CD14-positive monocyte (primary cell): ENCODE measurements at regions not wholly inside any gene's neighbourhood (a gene's known extent, or its start where the extent isn't known, plus 50 kb on each side); places are given as distances from the start of the nearest gene placed in this dataset.

ENCODE experiments used
- DNase-seq, 3 donors: peaks; one replicate each; pipeline ENCODE4 v3.0.0-alpha.2; 2011 to 2022
- H2AFZ ChIP-seq: 2 replicates; pipeline ENCODE4 v1.6.0; 2012; ENCODE audit warnings: mild to moderate bottlenecking, low read depth, low read length, inconsistent platforms; ENCODE audit not compliant: insufficient read depth, poor library complexity, severe bottlenecking
- H3K27ac ChIP-seq, 2 donors: 1 replicate in 1 of 2; 2 replicates in 1 of 2; pipeline ENCODE4 v1.5.1; 2012 to 2013; ENCODE audit warnings: low read length in 2 of 2, control low read depth in 1 of 2, inconsistent platforms in 1 of 2, low read depth in 1 of 2, mild to moderate bottlenecking in 1 of 2
- H3K27me3 ChIP-seq, 2 donors: one replicate each; pipeline versions ENCODE4 v1.6.0 to v1.6.1; 2011 to 2013; ENCODE audit warnings: low read length in 2 of 2; ENCODE audit not compliant: control insufficient read depth in 2 of 2, insufficient read depth in 2 of 2
- H3K36me3 ChIP-seq, 2 donors: replicated peaks in 1 of 2; 1 replicate in 1 of 2; 2 replicates in 1 of 2; pipeline versions ENCODE4 v1.5.1 to v1.6.1; 2012 to 2013; ENCODE audit warnings: low read length in 2 of 2, control low read depth in 1 of 2, inconsistent platforms in 1 of 2, mild to moderate bottlenecking in 1 of 2; ENCODE audit not compliant: insufficient read depth in 2 of 2, control insufficient read depth in 1 of 2
- H3K4me1 ChIP-seq, 2 donors: 1 replicate in 1 of 2; 2 replicates in 1 of 2; pipeline versions ENCODE4 v1.5.1 to v1.6.1; 2012 to 2013; ENCODE audit warnings: low read length in 2 of 2, control low read depth in 1 of 2, inconsistent platforms in 1 of 2, mild to moderate bottlenecking in 1 of 2, moderate library complexity in 1 of 2; ENCODE audit not compliant: insufficient read depth in 2 of 2, control insufficient read depth in 1 of 2
- H3K4me2 ChIP-seq: replicated peaks from 2 replicates; pipeline ENCODE3; 2012; ENCODE audit warnings: low read length, moderate library complexity, mild to moderate bottlenecking; ENCODE audit not compliant: poor library complexity, severe bottlenecking; ENCODE audit errors: extremely low read depth
- H3K4me3 ChIP-seq, 3 experiments: fragments of 200-600 bp in 1 of 3; sonication (generic) in 1 of 3; replicated peaks in 1 of 3; 1 replicate in 2 of 3; 2 replicates in 1 of 3; pipeline ENCODE4 v1.5.1; 2011 to 2013; ENCODE audit warnings: low read length in 3 of 3, mild to moderate bottlenecking in 3 of 3, control low read depth in 2 of 3, low read depth in 2 of 3, inconsistent platforms in 1 of 3, moderate library complexity in 1 of 3
- H3K79me2 ChIP-seq: 2 replicates; pipeline ENCODE4 v1.6.0; 2012; ENCODE audit warnings: mild to moderate bottlenecking, control low read depth, inconsistent platforms, low read length, moderate library complexity; ENCODE audit not compliant: insufficient read depth
- H3K9ac ChIP-seq: 2 replicates; pipeline ENCODE4 v1.6.0; 2017; ENCODE audit warnings: low read length, mild to moderate bottlenecking; ENCODE audit not compliant: insufficient read depth, poor library complexity, severe bottlenecking
- H3K9me3 ChIP-seq, 2 donors: replicated peaks in 1 of 2; 1 replicate in 1 of 2; 2 replicates in 1 of 2; pipeline versions ENCODE4 v1.5.1 to v1.6.1; 2012 to 2013; ENCODE audit warnings: low read length in 2 of 2, control low read depth in 1 of 2; ENCODE audit not compliant: control insufficient read depth in 1 of 2, insufficient read depth in 1 of 2
- H4K20me1 ChIP-seq: 2 replicates; pipeline ENCODE4 v1.6.0; 2012; ENCODE audit warnings: mild to moderate bottlenecking, low read length, control low read depth, moderate library complexity; ENCODE audit not compliant: insufficient read depth
- H3K27ac Mint-ChIP-seq, 7 donors: one replicate each; pipeline ENCODE4 v1.8.0; 2020; ENCODE audit warnings: mild to moderate bottlenecking in 7 of 7, mixed read lengths in 7 of 7, moderate library complexity in 6 of 7, inconsistent platforms in 2 of 7
- H3K27me3 Mint-ChIP-seq, 3 donors: one replicate each; pipeline ENCODE4 v1.8.0; 2021 to 2022; ENCODE audit warnings: low read depth in 3 of 3, mild to moderate bottlenecking in 3 of 3, mixed read lengths in 3 of 3, moderate library complexity in 3 of 3, inconsistent platforms in 1 of 3
- H3K36me3 Mint-ChIP-seq, 2 donors: one replicate each; pipeline ENCODE4 v1.8.0; 2020; ENCODE audit warnings: mixed read lengths in 2 of 2, inconsistent platforms in 1 of 2, mild to moderate bottlenecking in 1 of 2
- H3K4me1 Mint-ChIP-seq: one replicate; pipeline ENCODE4 v1.8.0; 2020; ENCODE audit warnings: mild to moderate bottlenecking, mixed read lengths
- H3K4me3 Mint-ChIP-seq, 2 donors: one replicate each; pipeline ENCODE4 v1.8.0; 2020; ENCODE audit warnings: mild to moderate bottlenecking in 2 of 2, mixed read lengths in 2 of 2, moderate library complexity in 1 of 2
- H3K9me3 Mint-ChIP-seq, 7 donors: one replicate each; pipeline ENCODE4 v1.8.0; 2020 to 2022; ENCODE audit warnings: mixed read lengths in 7 of 7, mild to moderate bottlenecking in 6 of 7, moderate library complexity in 6 of 7, inconsistent platforms in 2 of 7
- WGBS: methylation state at CpG from one replicate; pipeline ENCODE4 v1.1.5; 2013; ENCODE audit warnings: missing lambda C conversion rate; ENCODE audit not compliant: insufficient coverage; 5-methylcytosine and 5-hydroxymethylcytosine counted together
- intact Hi-C, 2 donors: fragments of 100-400 bp; cut with micrococcal nuclease; formaldehyde crosslinking; loops; one replicate each; pipeline versions ENCODE4 v1.15.0 to v1.15.1; 2023
- TF ChIP-seq, protein P1 (sequence below): fragments of 200-600 bp; IDR thresholded peaks from one replicate; pipeline ENCODE4 v1.8.0; 2022; ENCODE audit warnings: antibody characterized with exemption, mild to moderate bottlenecking

DNA sequence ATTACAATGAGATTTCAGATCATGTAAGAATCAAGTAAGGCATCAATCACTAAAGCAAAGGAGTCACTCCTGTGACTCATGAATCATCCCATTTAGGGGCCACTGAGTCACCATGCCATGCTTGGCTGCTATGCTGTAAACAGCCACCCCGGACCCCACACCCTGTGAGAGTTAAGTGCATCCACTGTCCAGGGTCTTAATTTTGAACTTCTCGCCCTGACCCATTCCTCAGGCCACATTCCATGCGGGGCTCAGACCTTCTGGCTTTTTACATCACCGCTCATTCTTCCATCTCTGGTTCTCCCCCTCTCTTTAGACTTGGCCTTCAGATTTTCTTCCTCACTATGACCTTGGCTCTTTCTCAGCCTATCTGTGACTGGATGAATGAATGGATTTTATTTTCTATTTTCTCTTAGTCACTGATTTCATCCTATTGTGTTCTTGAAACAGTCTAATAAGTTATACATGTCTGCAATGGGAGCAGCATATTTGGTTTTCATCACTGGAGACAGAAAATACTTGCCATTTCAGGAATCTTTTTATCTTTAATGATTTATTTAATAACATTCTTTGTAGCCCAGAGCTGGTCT, 239.6 kb downstream of the SKIDA1 start:
- intact Hi-C loops = no loop called here
- Mint-ChIP-seq H3K27ac (no peak overlapping the region), H3K4me1 (no peaks in the 10 kb centered on the region), H3K9me3 (peaks cover 4 to 15% (median 11%) of the 10 kb centered on the region in 7 donors), H3K36me3 (no peaks in the 10 kb centered on the region), H3K4me3 (no peak overlapping the region), H3K27me3 (no peaks in the 10 kb centered on the region)
- Histone ChIP-seq H3K9ac (no peak overlapping the region), H3K27me3 (no peaks in the 10 kb centered on the region), H3K4me2 (no peak overlapping the region), H2AFZ (no peak overlapping the region), H3K4me3 (no peak overlapping the region), H3K79me2 (no peaks in the 10 kb centered on the region), H3K27ac (no peak overlapping the region), H3K4me1 (no peaks in the 10 kb centered on the region), H4K20me1 (no peaks in the 10 kb centered on the region), H3K36me3 (no peaks in the 10 kb centered on the region), H3K9me3 (peaks cover 0 to 5% of the 10 kb centered on the region in 2 donors)
- 97% methylated on average over 4 of the region's 4 CpGs for WGBS
- DNase-seq = no peak
- TF ChIP-seq, protein P1, sequence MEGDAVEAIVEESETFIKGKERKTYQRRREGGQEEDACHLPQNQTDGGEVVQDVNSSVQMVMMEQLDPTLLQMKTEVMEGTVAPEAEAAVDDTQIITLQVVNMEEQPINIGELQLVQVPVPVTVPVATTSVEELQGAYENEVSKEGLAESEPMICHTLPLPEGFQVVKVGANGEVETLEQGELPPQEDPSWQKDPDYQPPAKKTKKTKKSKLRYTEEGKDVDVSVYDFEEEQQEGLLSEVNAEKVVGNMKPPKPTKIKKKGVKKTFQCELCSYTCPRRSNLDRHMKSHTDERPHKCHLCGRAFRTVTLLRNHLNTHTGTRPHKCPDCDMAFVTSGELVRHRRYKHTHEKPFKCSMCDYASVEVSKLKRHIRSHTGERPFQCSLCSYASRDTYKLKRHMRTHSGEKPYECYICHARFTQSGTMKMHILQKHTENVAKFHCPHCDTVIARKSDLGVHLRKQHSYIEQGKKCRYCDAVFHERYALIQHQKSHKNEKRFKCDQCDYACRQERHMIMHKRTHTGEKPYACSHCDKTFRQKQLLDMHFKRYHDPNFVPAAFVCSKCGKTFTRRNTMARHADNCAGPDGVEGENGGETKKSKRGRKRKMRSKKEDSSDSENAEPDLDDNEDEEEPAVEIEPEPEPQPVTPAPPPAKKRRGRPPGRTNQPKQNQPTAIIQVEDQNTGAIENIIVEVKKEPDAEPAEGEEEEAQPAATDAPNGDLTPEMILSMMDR = no peak

DNA sequence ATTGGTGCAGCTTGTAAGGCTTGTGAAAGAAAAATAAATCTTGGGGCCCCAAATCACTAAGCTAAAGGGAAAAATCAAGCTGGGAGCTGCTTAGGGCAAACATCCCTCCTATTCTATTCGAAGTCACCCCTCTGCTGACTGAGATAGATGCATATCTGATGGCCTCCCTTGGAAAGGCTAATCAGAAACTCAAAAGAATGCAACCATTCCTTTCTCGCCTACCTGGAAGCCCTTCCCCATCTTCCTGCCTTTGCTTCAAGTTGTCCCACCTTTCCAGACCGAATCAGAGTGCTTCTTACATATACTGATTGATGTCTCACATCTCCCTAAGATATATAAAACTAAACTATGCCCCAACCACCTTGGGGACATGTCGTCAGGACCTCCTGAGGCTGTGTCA, 240.3 kb downstream of the SKIDA1 start:
- Histone ChIP-seq H4K20me1 (no peaks in the 10 kb centered on the region), H3K4me2 (no peak overlapping the region), H3K4me1 (no peaks in the 10 kb centered on the region), H2AFZ (no peak overlapping the region), H3K27ac (no peak overlapping the region), H3K9ac (no peak overlapping the region), H3K36me3 (no peaks in the 10 kb centered on the region), H3K4me3 (no peak overlapping the region), H3K79me2 (no peaks in the 10 kb centered on the region), H3K9me3 (peaks cover 0 to 5% of the 10 kb centered on the region in 2 donors), H3K27me3 (no peaks in the 10 kb centered on the region)
- Mint-ChIP-seq H3K4me3 (no peak overlapping the region), H3K4me1 (no peaks in the 10 kb centered on the region), H3K27ac (no peak overlapping the region), H3K27me3 (peaks cover 0 to 2% (median 0%) of the 10 kb centered on the region in 3 donors), H3K36me3 (no peaks in the 10 kb centered on the region), H3K9me3 (peaks cover 4 to 15% (median 10%) of the 10 kb centered on the region in 7 donors)
- no peak for DNase-seq
- TF ChIP-seq, protein P1 = no peak
- WGBS = 90% methylated on average over 3 of the region's 4 CpGs
- intact Hi-C loops = no loop called here
